Large intestine (tissue), 3 donors: ENCODE measurements at regions not wholly inside any gene's neighbourhood (a gene's known extent, or its start where the extent isn't known, plus 50 kb on each side); places are given as distances from the start of the nearest gene placed in this dataset.

Experiments used
- DNase-seq, 2 donors: peaks; one replicate each; pipeline versions ENCODE4 v3.0.0 to v3.0.0-alpha.2; 2013
- H3K27ac ChIP-seq: one replicate; pipeline ENCODE4 v1.5.1; 2013; ENCODE audit warnings: low read length
- H3K27me3 ChIP-seq: 2 replicates; pipeline ENCODE4 v1.6.1; 2013; ENCODE audit warnings: low read length; ENCODE audit not compliant: control insufficient read depth, insufficient read depth
- H3K36me3 ChIP-seq: 2 replicates; pipeline ENCODE4 v1.6.1; 2013; ENCODE audit warnings: low read length; ENCODE audit not compliant: control insufficient read depth, insufficient read depth
- H3K4me1 ChIP-seq: one replicate; pipeline ENCODE4 v1.6.1; 2013; ENCODE audit warnings: low read length; ENCODE audit not compliant: control insufficient read depth, insufficient read depth
- H3K4me3 ChIP-seq: one replicate; pipeline ENCODE4 v1.5.1; 2013; ENCODE audit warnings: low read length
- H3K9me3 ChIP-seq: one replicate; pipeline ENCODE4 v1.6.1; 2013; ENCODE audit warnings: mild to moderate bottlenecking, low read depth, low read length, moderate library complexity; ENCODE audit not compliant: control insufficient read depth
- WGBS: methylation state at CpG from one replicate; pipeline ENCODE4 v1.1.5; 2013; ENCODE audit warnings: low lambda C conversion rate; ENCODE audit not compliant: insufficient coverage; 5-methylcytosine and 5-hydroxymethylcytosine counted together

GRCh38 chr18:38635709-38636430, 1070.3 kb upstream of the CELF4 start:
- DNase-seq, result no peak
- Histone ChIP-seq H3K27me3 (no peaks in the 10 kb centered on the region), H3K27ac (no peak overlapping the region), H3K9me3 (no peaks in the 10 kb centered on the region), H3K36me3 (no peaks in the 10 kb centered on the region), H3K4me1 (no peaks in the 10 kb centered on the region), H3K4me3 (no peak overlapping the region)

GRCh38 chr18:38634117-38634516, 1068.5 kb upstream of the CELF4 start:
- Histone ChIP-seq H3K36me3 (no peaks in the 10 kb centered on the region), H3K4me1 (no peaks in the 10 kb centered on the region), H3K27ac (no peak overlapping the region), H3K4me3 (no peak overlapping the region), H3K9me3 (no peaks in the 10 kb centered on the region), H3K27me3 (no peaks in the 10 kb centered on the region)
- no CpG with 5 or more reads among the region's 2 CpGs for WGBS
- no peak for DNase-seq

- H3K27ac ChIP-seq, result no peak overlapping the region
- WGBS, result no CpG with 5 or more reads among the region's 1 CpG
- DNase-seq, result no peak
These were observed 1067.7 kb upstream of the CELF4 start for GRCh38 chr18:38633333-38633732.

DNA sequence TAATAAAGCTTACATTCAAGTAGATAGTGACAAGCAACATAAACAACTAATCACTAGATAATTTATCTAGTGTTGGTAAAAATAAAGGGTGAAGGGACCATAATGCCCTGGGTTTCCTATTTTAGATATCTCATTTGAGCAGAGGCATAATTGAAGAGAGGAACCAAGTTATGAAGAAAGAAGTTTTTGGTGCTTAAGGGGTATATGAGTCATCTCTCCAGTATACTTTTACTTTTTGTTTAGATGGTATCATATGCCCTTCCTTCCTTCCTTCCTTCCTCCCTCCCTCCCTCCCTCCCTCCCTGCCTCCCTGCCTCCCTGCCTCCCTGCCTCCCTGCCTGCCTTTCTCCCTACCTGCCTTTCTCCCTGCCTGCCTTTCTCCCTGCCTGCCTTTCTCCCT, 1053.5 kb upstream of the CELF4 start:
- Histone ChIP-seq H3K4me3 (no peak overlapping the region), H3K27ac (no peak overlapping the region), H3K4me1 (no peaks in the 10 kb centered on the region), H3K27me3 (no peaks in the 10 kb centered on the region), H3K36me3 (no peaks in the 10 kb centered on the region), H3K9me3 (no peaks in the 10 kb centered on the region)
- no peak for DNase-seq

More at GRCh38 chr18:38633333-38633732, 1067.7 kb upstream of the CELF4 start:
- no peak overlapping the region for H3K4me3 ChIP-seq
- no peaks in the 10 kb centered on the region for H3K27me3 ChIP-seq
- H3K36me3 ChIP-seq, result no peaks in the 10 kb centered on the region
- no peaks in the 10 kb centered on the region for H3K9me3 ChIP-seq
- no peaks in the 10 kb centered on the region for H3K4me1 ChIP-seq

DNA sequence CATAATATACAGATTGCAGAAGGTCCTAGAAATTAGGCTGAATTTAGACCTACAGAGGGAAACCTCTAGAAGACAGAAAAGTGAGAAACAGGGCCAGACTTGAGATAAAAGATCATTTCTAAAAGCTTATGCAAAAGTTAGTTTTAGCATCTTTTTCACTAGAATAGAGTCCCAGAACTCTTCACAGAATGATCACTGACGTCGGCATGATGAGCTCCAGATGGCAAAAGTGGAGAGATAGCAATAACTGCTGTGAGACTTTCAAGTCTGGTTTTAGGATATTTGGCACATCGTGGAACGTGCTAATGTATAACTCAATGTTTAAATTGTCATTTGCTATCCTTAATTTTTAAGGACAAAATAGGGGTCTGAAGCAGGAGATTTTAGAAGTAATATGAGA, 1050.7 kb upstream of the CELF4 start:
- Histone ChIP-seq H3K27me3 (no peaks in the 10 kb centered on the region), H3K27ac (no peak overlapping the region), H3K36me3 (no peaks in the 10 kb centered on the region), H3K4me3 (no peak overlapping the region), H3K4me1 (no peaks in the 10 kb centered on the region), H3K9me3 (no peaks in the 10 kb centered on the region)
- WGBS, result 100% methylated on average over 2 of the region's 4 CpGs
- DNase-seq, result no peak

GRCh38 chr18:38612904-38613303, 1047.3 kb upstream of the CELF4 start:
- Histone ChIP-seq H3K27ac (no peak overlapping the region), H3K9me3 (no peaks in the 10 kb centered on the region), H3K4me1 (no peaks in the 10 kb centered on the region), H3K27me3 (no peaks in the 10 kb centered on the region), H3K4me3 (no peak overlapping the region), H3K36me3 (no peaks in the 10 kb centered on the region)
- no peak for DNase-seq
- WGBS, result no CpG with 5 or more reads among the region's 2 CpGs

DNA sequence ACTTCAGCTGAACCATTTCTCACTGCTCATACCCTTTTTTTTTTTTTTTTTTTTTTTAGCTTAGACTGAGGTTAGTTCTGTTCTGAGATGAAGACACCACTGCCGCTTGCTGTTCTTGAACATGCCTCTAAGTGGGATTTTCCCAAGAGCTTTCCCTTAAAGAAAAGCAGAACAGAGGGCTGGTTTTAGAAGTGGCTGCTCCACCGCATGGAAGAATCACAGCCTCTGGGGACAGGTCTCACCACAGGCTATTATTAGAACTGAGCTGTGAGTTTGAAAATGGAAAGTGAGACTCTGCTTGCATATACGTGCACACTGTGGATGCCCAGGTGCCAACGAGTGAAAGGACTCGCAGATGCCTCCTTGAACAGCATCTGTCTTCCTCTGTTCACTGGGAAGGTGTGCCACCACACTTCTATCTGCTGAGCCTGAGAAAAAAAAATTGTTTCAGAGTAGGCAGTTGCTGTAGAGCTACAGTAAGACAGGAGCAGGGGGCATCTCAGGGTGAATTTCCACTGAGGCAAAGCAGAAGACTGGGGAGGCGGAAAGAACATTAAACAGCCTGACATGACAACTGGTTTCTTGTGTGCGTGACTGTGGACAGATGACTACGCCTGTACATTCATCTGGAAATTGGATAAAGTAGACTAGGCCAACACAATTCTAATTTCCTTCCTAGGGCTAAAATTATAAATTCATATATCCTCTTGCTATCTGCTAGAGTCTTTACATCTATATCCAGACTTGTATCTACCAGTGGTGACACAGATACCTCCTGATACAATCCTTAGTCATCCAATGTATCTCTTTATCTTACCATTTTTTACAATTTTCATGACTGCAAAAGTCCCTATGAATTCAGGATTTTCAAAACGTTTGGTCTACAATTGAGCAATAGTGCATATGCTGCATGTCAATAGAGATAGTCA, 1045.7 kb upstream of the CELF4 start:
- no peaks in the 10 kb centered on the region for H3K9me3 ChIP-seq
- no peak overlapping the region for H3K27ac ChIP-seq
- H3K4me3 ChIP-seq, result no peak overlapping the region
- WGBS, result 78% methylated on average over 1 of the region's 9 CpGs
- no peaks in the 10 kb centered on the region for H3K27me3 ChIP-seq
- no peak for DNase-seq
- no peaks in the 10 kb centered on the region for H3K36me3 ChIP-seq
- H3K4me1 ChIP-seq, result no peaks in the 10 kb centered on the region

DNA sequence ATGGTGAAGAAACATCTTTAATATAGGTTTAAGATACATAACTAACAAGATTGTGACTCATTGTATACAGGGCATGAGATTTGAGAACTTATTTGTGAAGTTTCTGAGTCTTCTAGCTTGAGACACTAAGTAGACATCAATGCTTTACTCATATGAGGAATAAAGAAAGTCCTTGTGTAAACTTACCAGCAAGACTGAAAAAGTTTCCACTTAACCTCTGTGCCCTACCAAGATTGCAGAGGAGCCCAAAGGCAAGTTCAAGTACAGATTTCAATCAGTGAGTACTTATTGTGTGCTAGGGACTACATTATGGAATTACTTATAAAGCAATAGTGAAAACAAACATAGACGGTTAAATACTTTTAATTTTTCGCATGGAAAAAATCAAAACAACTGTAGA, 1041.2 kb upstream of the CELF4 start:
- no peaks in the 10 kb centered on the region for H3K27me3 ChIP-seq
- no peaks in the 10 kb centered on the region for H3K9me3 ChIP-seq
- H3K4me1 ChIP-seq, result no peaks in the 10 kb centered on the region
- WGBS, result 60% methylated on average over 2 of the region's 2 CpGs
- no peak overlapping the region for H3K4me3 ChIP-seq
- no peak overlapping the region for H3K27ac ChIP-seq
- no peak for DNase-seq
- no peaks in the 10 kb centered on the region for H3K36me3 ChIP-seq

DNA sequence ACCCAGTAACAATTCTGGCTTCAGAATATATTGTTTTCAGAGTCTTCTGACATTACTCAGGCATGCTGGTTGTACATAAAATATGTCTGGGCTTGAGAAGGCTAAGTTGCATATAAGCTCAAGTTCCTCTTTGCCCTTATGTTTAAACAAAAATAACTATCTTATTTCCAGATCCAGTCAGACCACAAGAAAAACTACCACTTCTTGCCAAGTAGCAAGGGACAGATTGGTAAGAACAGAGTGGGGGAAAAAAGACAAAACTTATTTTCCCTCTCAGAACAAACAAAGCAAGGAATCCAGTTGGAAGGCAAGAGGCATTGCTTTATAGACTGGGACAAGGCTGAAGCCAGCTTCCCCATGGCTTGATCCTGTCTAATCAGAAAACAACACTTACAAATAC, 1036.7 kb upstream of the CELF4 start:
- no peaks in the 10 kb centered on the region for H3K36me3 ChIP-seq
- no peaks in the 10 kb centered on the region for H3K4me1 ChIP-seq
- no peak for DNase-seq
- no peaks in the 10 kb centered on the region for H3K27me3 ChIP-seq
- no peak overlapping the region for H3K4me3 ChIP-seq
- H3K9me3 ChIP-seq, result no peaks in the 10 kb centered on the region
- H3K27ac ChIP-seq, result no peak overlapping the region

GRCh38 chr18:38587571-38587970, 1022.0 kb upstream of the CELF4 start:
- Histone ChIP-seq H3K4me3 (no peak overlapping the region), H3K36me3 (no peaks in the 10 kb centered on the region), H3K27ac (no peak overlapping the region), H3K9me3 (no peaks in the 10 kb centered on the region), H3K27me3 (peaks cover 2% of the 10 kb centered on the region), H3K4me1 (no peaks in the 10 kb centered on the region)
- DNase-seq, result no peak
- WGBS, result no CpG with 5 or more reads among the region's 1 CpG

GRCh38 chr18:38586327-38586726, 1020.7 kb upstream of the CELF4 start:
- DNase-seq, result no peak
- Histone ChIP-seq H3K9me3 (no peaks in the 10 kb centered on the region), H3K27me3 (peaks cover 2% of the 10 kb centered on the region), H3K4me3 (no peak overlapping the region), H3K27ac (no peak overlapping the region), H3K36me3 (no peaks in the 10 kb centered on the region), H3K4me1 (no peaks in the 10 kb centered on the region)
- no CpG with 5 or more reads among the region's 2 CpGs for WGBS
